H9 (cell line): ENCODE measurements at regions not wholly inside any gene's neighbourhood (a gene's known extent, or its start where the extent isn't known, plus 50 kb on each side); places are given as distances from the start of the nearest gene placed in this dataset.

Source experiments
- DNase-seq: peaks from one replicate; pipeline ENCODE4 v3.0.0-alpha.2; 2017
- H2AFZ ChIP-seq: one replicate; pipeline ENCODE4 v1.6.1; 2013; ENCODE audit warnings: mild to moderate bottlenecking, low read length, control low read depth, moderate library complexity
- H2AK5ac ChIP-seq: 2 replicates; pipeline ENCODE4 v1.6.1; 2013; ENCODE audit warnings: low read length, control low read depth, mixed read lengths; ENCODE audit not compliant: insufficient read length
- H2BK120ac ChIP-seq: one replicate; pipeline ENCODE4 v1.6.1; 2013; ENCODE audit warnings: low read depth, mild to moderate bottlenecking, low read length, control low read depth, inconsistent platforms; ENCODE audit not compliant: poor library complexity, severe bottlenecking
- H2BK12ac ChIP-seq: 2 replicates; pipeline ENCODE4 v1.6.1; 2013; ENCODE audit warnings: low read length, control low read depth, mixed read lengths, low read depth; ENCODE audit not compliant: insufficient read length
- H2BK15ac ChIP-seq: 2 replicates; pipeline ENCODE4 v1.6.1; 2013; ENCODE audit warnings: low read depth, low read length, control low read depth
- H2BK20ac ChIP-seq: one replicate; pipeline ENCODE4 v1.6.1; 2013; ENCODE audit warnings: low read depth, mild to moderate bottlenecking, low read length, control low read depth, inconsistent platforms; ENCODE audit not compliant: poor library complexity, severe bottlenecking
- H2BK5ac ChIP-seq: 2 replicates; pipeline ENCODE4 v1.6.1; 2013; ENCODE audit warnings: low read length, control low read depth, mixed read lengths; ENCODE audit not compliant: insufficient read length
- H3K14ac ChIP-seq: 2 replicates; pipeline ENCODE4 v1.6.1; 2013; ENCODE audit warnings: low read length, control low read depth; ENCODE audit not compliant: insufficient read depth
- H3K18ac ChIP-seq: 2 replicates; pipeline ENCODE4 v1.6.1; 2013; ENCODE audit warnings: low read depth, mild to moderate bottlenecking, mixed read lengths, low read length, control low read depth; ENCODE audit not compliant: insufficient read length
- H3K23ac ChIP-seq: 2 replicates; pipeline ENCODE4 v1.6.1; 2013; ENCODE audit warnings: low read length, control low read depth, mixed read lengths, low read depth; ENCODE audit not compliant: insufficient read length
- H3K23me2 ChIP-seq: 2 replicates; pipeline ENCODE4 v1.6.1; 2013; ENCODE audit warnings: low read depth, mild to moderate bottlenecking, mixed read lengths, low read length, control low read depth; ENCODE audit not compliant: insufficient read length, poor library complexity, severe bottlenecking
- H3K27ac ChIP-seq: 2 replicates; pipeline ENCODE4 v1.5.1; 2013; ENCODE audit warnings: low read length, control low read depth, mixed read lengths, low read depth; ENCODE audit not compliant: insufficient read length
- H3K27me3 ChIP-seq: 2 replicates; pipeline ENCODE4 v1.6.1; 2013; ENCODE audit warnings: low read length, control low read depth, inconsistent platforms; ENCODE audit not compliant: insufficient read depth
- H3K4ac ChIP-seq: 2 replicates; pipeline ENCODE4 v1.6.1; 2013; ENCODE audit warnings: low read depth, mild to moderate bottlenecking, control low read depth, inconsistent platforms, low read length, moderate library complexity
- H3K4me1 ChIP-seq: 2 replicates; pipeline ENCODE4 v1.6.1; 2013; ENCODE audit warnings: low read length, control low read depth, inconsistent platforms; ENCODE audit not compliant: insufficient read depth
- H3K4me2 ChIP-seq: 2 replicates; pipeline ENCODE4 v1.6.1; 2013; ENCODE audit warnings: low read length, control low read depth, mixed read lengths; ENCODE audit not compliant: insufficient read length, insufficient read depth
- H3K56ac ChIP-seq: 2 replicates; pipeline ENCODE4 v1.6.1; 2013; ENCODE audit warnings: low read depth, mild to moderate bottlenecking, mixed read lengths, low read length, control low read depth; ENCODE audit not compliant: insufficient read length
- H3K79me1 ChIP-seq: 2 replicates; pipeline ENCODE4 v1.6.1; 2013; ENCODE audit warnings: low read depth, mild to moderate bottlenecking, moderate library complexity, low read length, control low read depth, inconsistent platforms; ENCODE audit not compliant: insufficient read depth, poor library complexity, severe bottlenecking
- H3K79me2 ChIP-seq: 2 replicates; pipeline ENCODE4 v1.6.1; 2013; ENCODE audit warnings: low read length, control low read depth, inconsistent platforms; ENCODE audit not compliant: insufficient read depth
- H3K9ac ChIP-seq: 2 replicates; pipeline ENCODE4 v1.6.1; 2013; ENCODE audit warnings: low read length, control low read depth, mixed read lengths; ENCODE audit not compliant: insufficient read length; ENCODE audit errors: extremely low read depth
- H3K9me3 ChIP-seq: one replicate; pipeline ENCODE4 v1.6.1; 2013; ENCODE audit warnings: low read depth, low read length, inconsistent platforms; ENCODE audit not compliant: control insufficient read depth
- H3T11ph ChIP-seq: one replicate; pipeline ENCODE4 v1.6.1; 2013; ENCODE audit warnings: mild to moderate bottlenecking, low read length, control low read depth, inconsistent platforms
- H4K20me1 ChIP-seq: one replicate; pipeline ENCODE4 v1.6.1; 2013; ENCODE audit not compliant: control insufficient read depth, insufficient read length, insufficient read depth
- H4K5ac ChIP-seq: 2 replicates; pipeline ENCODE4 v1.6.1; 2013; ENCODE audit warnings: low read depth, mild to moderate bottlenecking, mixed read lengths, low read length, control low read depth; ENCODE audit not compliant: insufficient read length
- H4K8ac ChIP-seq: replicated peaks from 2 replicates; pipeline ENCODE4 v1.6.1; 2013; ENCODE audit warnings: low read length, control low read depth, mixed read lengths, low read depth; ENCODE audit not compliant: insufficient read length
- H4K91ac ChIP-seq: 2 replicates; pipeline ENCODE4 v1.6.1; 2013; ENCODE audit warnings: low read depth, mild to moderate bottlenecking, moderate library complexity, mixed read lengths, low read length, control low read depth; ENCODE audit not compliant: insufficient read length
- H3K27ac Mint-ChIP-seq, 3 experiments: 2 replicates in 2 of 3; 3 replicates in 1 of 3; pipeline ENCODE4 v1.8.0; 2020 to 2021; ENCODE audit warnings: mixed read lengths in 3 of 3, mild to moderate bottlenecking in 1 of 3, moderate library complexity in 1 of 3
- H3K27me3 Mint-ChIP-seq: 2 replicates; pipeline ENCODE4 v1.8.0; 2021; ENCODE audit warnings: low read depth, mild to moderate bottlenecking, moderate library complexity, mixed read lengths
- H3K36me3 Mint-ChIP-seq, 3 experiments: 2 replicates in 2 of 3; 3 replicates in 1 of 3; pipeline ENCODE4 v1.8.0; 2020 to 2021; ENCODE audit warnings: low read depth in 3 of 3, mixed read lengths in 3 of 3; ENCODE audit not compliant: insufficient read depth in 1 of 3
- H3K4me1 Mint-ChIP-seq, 2 experiments: 2 replicates each; pipeline ENCODE4 v1.8.0; 2020; ENCODE audit warnings: mixed read lengths in 2 of 2
- H3K4me3 Mint-ChIP-seq, 2 experiments: 2 replicates in 1 of 2; 3 replicates in 1 of 2; pipeline ENCODE4 v1.8.0; 2020 to 2021; ENCODE audit warnings: mild to moderate bottlenecking in 2 of 2, mixed read lengths in 2 of 2, moderate library complexity in 1 of 2
- H3K9me3 Mint-ChIP-seq, 2 experiments: 2 replicates in 1 of 2; 3 replicates in 1 of 2; pipeline ENCODE4 v1.8.0; 2020; ENCODE audit warnings: mild to moderate bottlenecking in 2 of 2, mixed read lengths in 2 of 2, moderate library complexity in 1 of 2
- whole genome bisulfite sequencing: extraction: QIAGEN DNeasy Blood & Tissue Kit; methylation state at CpG from one replicate; pipeline ENCODE4 v1.1.7; 2013; ENCODE audit warnings: missing lambda C conversion rate, low lambda C conversion rate, mixed read lengths; ENCODE audit not compliant: insufficient read length; ENCODE audit errors: extremely low coverage; 5-methylcytosine and 5-hydroxymethylcytosine counted together
- TF ChIP-seq, protein P1 (sequence below): fragments of 200-600 bp; sonication (generic); conservative IDR thresholded peaks from 3 replicates; pipeline ENCODE4 v1.8.0; 2021; ENCODE audit warnings: antibody characterized with exemption, mild to moderate bottlenecking

DNA sequence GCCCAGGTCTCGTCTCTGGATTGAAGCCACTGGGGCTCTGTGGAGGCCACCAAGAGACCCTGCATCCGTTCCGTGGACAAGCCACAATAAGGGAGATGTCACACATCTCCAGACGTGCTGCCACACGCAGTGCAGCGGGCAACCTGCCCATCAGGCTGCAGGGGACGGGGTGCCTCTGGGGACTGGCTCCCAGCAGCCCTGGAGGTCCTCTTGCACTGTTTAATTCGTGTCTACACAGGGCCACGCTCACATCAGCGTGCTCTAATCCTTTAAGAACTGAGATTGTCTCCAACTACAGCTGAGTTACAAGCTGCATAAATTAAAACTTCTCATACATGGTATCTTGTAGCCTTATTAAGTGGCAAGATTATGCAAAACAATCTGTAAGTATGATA lies 1232.2 kb downstream of the BRD1 start:
- H3K79me1 ChIP-seq: no peaks in the 10 kb centered on the region
- H3K4me3 Mint-ChIP-seq: no peak overlapping the region
- H3K4ac ChIP-seq: no peak overlapping the region
- no peaks in the 10 kb centered on the region for H3K79me2 ChIP-seq
- no peak for DNase-seq
- H2BK20ac ChIP-seq: no peak overlapping the region
- no peak overlapping the region for H3K27ac ChIP-seq
- H3K23me2 ChIP-seq: no peaks in the 10 kb centered on the region
- TF ChIP-seq, protein P1, sequence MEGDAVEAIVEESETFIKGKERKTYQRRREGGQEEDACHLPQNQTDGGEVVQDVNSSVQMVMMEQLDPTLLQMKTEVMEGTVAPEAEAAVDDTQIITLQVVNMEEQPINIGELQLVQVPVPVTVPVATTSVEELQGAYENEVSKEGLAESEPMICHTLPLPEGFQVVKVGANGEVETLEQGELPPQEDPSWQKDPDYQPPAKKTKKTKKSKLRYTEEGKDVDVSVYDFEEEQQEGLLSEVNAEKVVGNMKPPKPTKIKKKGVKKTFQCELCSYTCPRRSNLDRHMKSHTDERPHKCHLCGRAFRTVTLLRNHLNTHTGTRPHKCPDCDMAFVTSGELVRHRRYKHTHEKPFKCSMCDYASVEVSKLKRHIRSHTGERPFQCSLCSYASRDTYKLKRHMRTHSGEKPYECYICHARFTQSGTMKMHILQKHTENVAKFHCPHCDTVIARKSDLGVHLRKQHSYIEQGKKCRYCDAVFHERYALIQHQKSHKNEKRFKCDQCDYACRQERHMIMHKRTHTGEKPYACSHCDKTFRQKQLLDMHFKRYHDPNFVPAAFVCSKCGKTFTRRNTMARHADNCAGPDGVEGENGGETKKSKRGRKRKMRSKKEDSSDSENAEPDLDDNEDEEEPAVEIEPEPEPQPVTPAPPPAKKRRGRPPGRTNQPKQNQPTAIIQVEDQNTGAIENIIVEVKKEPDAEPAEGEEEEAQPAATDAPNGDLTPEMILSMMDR: no peak
- WGBS: no CpG with 5 or more reads among the region's 10 CpGs
- H3K4me1 ChIP-seq: no peaks in the 10 kb centered on the region
- no peaks in the 10 kb centered on the region for H4K20me1 ChIP-seq
- H2BK5ac ChIP-seq: no peak overlapping the region
- H3K18ac ChIP-seq: no peak overlapping the region
- peaks cover 9 to 22% (median 17%) of the 10 kb centered on the region in 3 experiments; a peak in 6 of 7 replicates for H3K36me3 Mint-ChIP-seq
- H3K9me3 ChIP-seq: no peaks in the 10 kb centered on the region
- H4K5ac ChIP-seq: no peak overlapping the region
- H3K27me3 Mint-ChIP-seq: no peaks in the 10 kb centered on the region
- no peak overlapping the region for H3K14ac ChIP-seq
- H2BK15ac ChIP-seq: no peak overlapping the region
- no peak overlapping the region for H3K9ac ChIP-seq
- no peak overlapping the region for H2BK12ac ChIP-seq
- no peak overlapping the region for H3T11ph ChIP-seq
- no peak overlapping the region for H3K4me2 ChIP-seq
- H3K9me3 Mint-ChIP-seq: peaks cover 0 to 6% of the 10 kb centered on the region in 2 experiments; a peak in 4 of 5 replicates
- H2AFZ ChIP-seq: no peak overlapping the region
- H3K27me3 ChIP-seq: no peaks in the 10 kb centered on the region
- H2BK120ac ChIP-seq: no peak overlapping the region
- no peak overlapping the region for H4K91ac ChIP-seq
- H3K27ac Mint-ChIP-seq: no peak overlapping the region
- no peak overlapping the region for H3K56ac ChIP-seq
- H4K8ac ChIP-seq: no peak overlapping the region
- H3K4me1 Mint-ChIP-seq: no peaks in the 10 kb centered on the region
- H2AK5ac ChIP-seq: no peak overlapping the region
- no peak overlapping the region for H3K23ac ChIP-seq
